ENCODE measurements at regions not wholly inside any gene's neighbourhood (a gene's known extent, or its start where the extent isn't known, plus 50 kb on each side); places are given as distances from the start of the nearest gene placed in this dataset.

GRCh38 chr1:39134768-39135333 is 69.6 kb upstream of the MACF1 start:
- DNase-seq (ENCODE audit: insufficient read length, low spot score), result no peak
- FAIRE-seq, result no peak

- no peak for DNase-seq (ENCODE audit: insufficient read length, low spot score)
- FAIRE-seq, result no peak
Measured at GRCh38 chr1:39136638-39137037, 67.9 kb upstream of the MACF1 start.

- FAIRE-seq, result no peak
- DNase-seq (ENCODE audit: insufficient read length, low spot score), result no peak
Measured at GRCh38 chr1:39139723-39140360, 64.7 kb upstream of the MACF1 start.

DNA sequence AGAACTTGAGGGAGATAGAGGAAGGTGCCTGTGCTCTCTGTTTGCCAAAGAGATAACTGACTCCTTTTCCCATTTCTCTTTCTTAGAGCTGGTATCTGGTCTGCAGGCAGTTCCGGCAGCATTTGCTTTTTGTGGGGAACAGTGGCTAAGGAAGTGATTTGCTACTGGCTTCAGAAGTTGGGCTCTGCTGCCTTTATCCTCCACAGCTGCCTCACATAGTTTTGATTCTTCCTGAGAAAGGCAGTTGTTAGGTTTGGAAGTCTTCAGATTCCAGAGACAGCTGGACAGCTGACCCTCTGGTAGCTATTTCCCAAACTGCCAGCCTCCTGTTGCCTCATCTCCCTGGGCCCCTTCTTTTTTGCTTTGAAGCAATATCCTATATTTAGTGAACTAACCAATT is 62.6 kb upstream of the MACF1 start:
- no peak for FAIRE-seq
- DNase-seq (ENCODE audit: insufficient read length, low spot score), result no peak

DNA sequence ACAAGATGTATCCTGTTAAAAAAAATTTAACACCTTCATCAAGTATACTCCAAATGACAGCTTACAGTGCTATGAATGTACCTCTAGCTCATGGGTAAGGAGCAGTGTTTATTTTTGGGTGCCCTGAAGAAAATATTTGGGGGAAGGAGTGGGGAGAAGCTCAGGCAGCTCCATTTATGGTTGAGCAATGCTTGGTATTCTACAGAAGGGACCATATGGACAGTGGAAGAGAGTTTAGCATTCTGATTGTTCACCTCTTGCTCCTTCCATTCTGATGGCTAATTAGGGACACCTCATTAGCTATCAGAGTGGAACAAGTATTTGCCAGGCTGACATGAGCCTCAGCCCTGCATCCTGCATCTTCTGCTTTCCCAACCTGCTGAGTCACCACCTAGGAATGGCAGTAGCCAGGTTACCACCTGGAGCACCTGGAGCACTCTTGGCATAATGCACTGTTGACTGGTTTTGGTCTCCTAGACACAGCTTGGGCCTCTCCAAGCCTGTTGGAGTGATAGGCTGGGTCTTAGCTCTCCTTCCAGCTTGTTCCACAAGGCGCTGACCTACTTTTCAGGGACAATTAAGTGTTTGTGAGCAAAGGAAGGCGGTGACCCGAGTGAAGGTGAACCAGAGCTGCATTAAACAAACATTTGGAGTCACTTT is 62.0 kb upstream of the MACF1 start:
- FAIRE-seq (no peak), DNase-seq (ENCODE audit: insufficient read length, low spot score) (no peak)

- DNase-seq (ENCODE audit: insufficient read length, low spot score) (no peak), FAIRE-seq (no peak)
Measured at GRCh38 chr1:39144924-39145323, 59.6 kb upstream of the MACF1 start.

- FAIRE-seq (no peak), DNase-seq (ENCODE audit: insufficient read length, low spot score) (no peak)
Measured at GRCh38 chr1:39145331-39145965, 59.0 kb upstream of the MACF1 start.

DNA sequence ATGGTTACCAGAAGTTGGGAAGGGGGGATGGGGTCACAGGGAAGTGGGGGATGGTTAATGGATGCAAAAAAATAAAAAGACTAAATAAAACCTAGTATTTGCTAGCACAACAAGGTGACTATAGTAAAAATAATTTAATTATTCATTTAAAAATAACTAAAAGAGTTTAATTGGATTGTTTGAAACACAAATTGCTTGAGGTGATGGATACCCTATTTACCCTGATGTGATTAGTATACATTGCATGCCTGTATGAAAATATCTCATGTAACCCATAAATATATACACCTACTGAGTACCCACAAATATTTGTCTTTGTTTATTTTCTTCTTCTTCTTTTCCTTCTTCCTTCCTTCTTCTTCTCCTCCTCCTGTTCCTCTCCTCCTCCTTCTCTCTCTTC is 57.8 kb upstream of the MACF1 start:
- no peak for FAIRE-seq
- no peak for DNase-seq (ENCODE audit: insufficient read length, low spot score)

DNA sequence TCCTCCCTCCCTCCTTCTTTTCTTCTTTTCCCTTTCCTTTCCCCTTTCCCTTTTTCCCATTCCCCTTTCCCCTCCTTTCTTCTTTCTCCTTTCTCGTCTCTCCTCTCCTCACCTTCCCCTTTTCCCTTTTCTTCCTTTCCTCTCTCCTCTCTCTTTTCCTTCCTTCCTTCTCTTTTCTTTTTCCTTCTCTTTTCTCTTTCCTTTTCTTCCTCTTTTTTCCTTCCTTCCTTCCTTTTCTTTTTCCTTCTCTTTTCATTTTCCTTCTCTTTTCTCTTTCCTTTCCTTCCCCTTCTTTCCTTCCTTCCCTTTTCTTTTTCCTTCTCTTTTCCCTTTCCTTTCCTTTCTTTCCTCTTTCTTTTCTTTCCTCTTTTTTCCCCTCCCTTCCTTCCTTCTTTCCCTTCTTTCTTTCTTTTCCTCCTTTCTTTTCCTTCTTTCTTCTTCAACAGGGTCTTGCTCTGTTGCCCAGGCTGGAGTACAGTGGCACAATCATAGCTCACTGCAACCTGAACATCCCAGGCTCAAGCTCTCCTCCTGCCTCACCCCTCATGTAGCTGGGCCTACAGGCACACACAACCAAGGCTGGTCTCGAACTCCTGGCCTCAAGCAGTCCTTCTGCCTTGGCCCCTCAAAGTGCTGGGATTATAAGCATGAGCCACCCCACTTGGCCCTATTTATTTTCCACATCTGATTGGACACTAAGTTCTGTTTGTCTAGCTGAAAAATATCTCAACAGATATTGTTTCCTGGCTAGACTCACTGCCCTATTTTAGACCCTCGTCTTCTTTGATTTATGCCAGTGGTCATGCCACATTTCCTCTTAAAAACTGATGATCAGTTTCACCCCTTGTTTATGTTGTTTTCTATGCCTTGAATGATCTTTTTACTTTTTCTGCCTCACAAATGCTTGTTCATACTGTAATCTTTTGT is 57.1 kb upstream of the MACF1 start:
- no peak for FAIRE-seq
- no peak for DNase-seq (ENCODE audit: insufficient read length, low spot score)

DNA sequence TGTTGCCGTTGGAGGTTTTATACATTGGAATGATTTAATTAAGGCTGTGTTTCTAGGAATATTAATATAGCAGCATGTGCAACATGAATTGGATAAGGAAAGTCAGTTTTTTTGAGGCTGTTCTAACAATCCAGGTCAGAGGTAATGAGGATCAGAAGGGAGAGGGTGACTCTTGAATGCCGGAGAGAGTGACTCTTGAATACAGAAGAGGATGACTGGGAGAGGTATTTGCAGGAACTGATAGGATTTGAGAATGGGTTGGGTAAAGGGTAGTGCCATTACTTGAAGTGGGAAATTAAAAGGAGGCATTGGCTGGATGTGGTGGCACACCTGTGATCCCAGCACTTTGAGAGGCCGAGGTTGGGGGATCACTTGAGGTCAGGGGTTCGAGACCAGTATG is 55.6 kb upstream of the MACF1 start:
- no peak for FAIRE-seq
- no peak for DNase-seq (ENCODE audit: insufficient read length, low spot score)

DNA sequence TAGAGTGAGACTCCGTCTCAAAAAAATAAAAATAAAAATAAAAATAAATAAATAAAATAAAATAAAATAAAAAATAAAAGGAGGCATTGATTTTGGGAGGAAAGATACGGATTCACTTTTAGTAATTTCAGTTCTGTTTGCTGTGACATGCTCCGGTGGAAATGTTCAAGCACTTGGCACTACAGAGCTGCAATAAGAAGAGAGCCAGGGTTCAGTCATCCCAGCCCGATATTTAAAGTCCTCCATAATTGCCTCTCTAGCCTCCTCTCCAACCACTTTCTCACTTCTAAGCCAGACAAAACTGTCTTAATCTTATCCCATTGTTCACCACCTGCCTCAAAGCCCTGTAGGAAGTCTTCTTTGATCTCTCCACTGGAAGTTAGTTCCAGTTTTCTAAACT is 55.0 kb upstream of the MACF1 start:
- DNase-seq (ENCODE audit: insufficient read length, low spot score) (no peak), FAIRE-seq (no peak)

- no peak for FAIRE-seq
Measured at GRCh38 chr1:39150779-39151178, 53.7 kb upstream of the MACF1 start.

DNA sequence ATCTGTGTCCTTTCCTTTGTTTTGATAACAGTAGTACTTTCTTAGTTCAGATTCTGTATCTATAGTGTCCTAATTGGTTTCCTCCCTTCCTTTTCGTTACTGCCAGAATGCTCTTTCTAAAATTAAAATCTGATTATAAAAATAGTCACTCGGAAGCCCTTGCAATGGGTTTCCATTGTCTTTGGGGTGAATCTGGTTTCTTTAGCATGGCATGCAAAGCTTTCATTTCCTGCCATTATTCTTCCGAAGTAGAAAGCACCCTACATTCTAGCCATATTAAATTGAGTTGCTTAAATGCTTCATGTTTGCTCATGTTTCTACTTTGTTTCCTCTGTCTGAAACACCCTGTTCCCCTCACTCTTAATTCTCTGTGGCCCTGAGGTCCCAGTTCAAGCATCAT is 53.2 kb upstream of the MACF1 start:
- DNase-seq (ENCODE audit: insufficient read length, low spot score) (no peak), FAIRE-seq (no peak)

More at GRCh38 chr1:39150779-39151178, 53.7 kb upstream of the MACF1 start:
- no peak for DNase-seq (ENCODE audit: insufficient read length, low spot score)

DNA sequence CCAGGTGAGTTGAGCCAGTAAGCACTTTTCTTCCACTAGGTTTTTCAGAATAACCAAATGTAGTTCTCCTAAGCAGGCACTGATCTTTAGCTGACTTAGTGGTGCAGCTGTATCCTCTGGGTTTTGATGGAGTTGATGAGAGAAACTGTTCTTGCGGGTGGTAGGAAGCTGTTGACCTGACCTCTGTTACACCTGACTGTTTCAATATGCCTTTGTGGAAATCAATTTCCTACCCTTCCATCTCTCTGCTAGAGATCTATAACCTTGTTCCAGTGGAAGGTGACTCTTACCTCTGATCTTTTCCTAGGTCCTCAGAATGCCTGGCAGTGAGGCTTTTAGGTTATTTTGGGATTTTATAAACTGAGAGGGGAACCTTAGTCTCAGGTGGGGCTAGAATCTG is 51.6 kb upstream of the MACF1 start:
- FAIRE-seq (no peak), DNase-seq (ENCODE audit: insufficient read length, low spot score) (no peak)

GRCh38 chr1:39153684-39154083 is 50.8 kb upstream of the MACF1 start:
- DNase-seq (ENCODE audit: insufficient read length, low spot score), result no peak
- no peak for FAIRE-seq

- DNase-seq (ENCODE audit: insufficient read length, low spot score) (no peak), FAIRE-seq (no peak)
Measured at GRCh38 chr1:39154553-39155421, 49.7 kb upstream of the MACF1 start.

Data from HTR-8/SVneo (cell line).